Stomach (tissue), 8 donors: ENCODE measurements at regions not wholly inside any gene's neighbourhood (a gene's known extent, or its start where the extent isn't known, plus 50 kb on each side); places are given as distances from the start of the nearest gene placed in this dataset.

ENCODE experiments used
- DNase-seq, 2 donors: peaks; one replicate each; pipeline versions ENCODE4 v3.0.0 to v3.0.0-alpha.2; 2013 to 2019
- H3K27ac ChIP-seq, 5 donors: fragments of 200-600 bp in 4 of 5; sonication (generic) in 4 of 5; one replicate each; pipeline ENCODE4 v1.5.1; 2013 to 2019; ENCODE audit warnings: mild to moderate bottlenecking in 1 of 5, moderate library complexity in 1 of 5
- H3K27me3 ChIP-seq, 3 donors: fragments of 200-600 bp; sonication (generic); one replicate each; pipeline ENCODE4 v1.5.1; 2017 to 2019; ENCODE audit warnings: mixed run types in 1 of 3
- H3K36me3 ChIP-seq, 4 donors: fragments of 200-600 bp; sonication (generic); 1 replicate in 3 of 4; 2 replicates in 1 of 4; pipeline ENCODE4 v1.5.1; 2016 to 2019
- H3K4me1 ChIP-seq, 4 donors: fragments of 200-600 bp; sonication (generic); one replicate each; pipeline ENCODE4 v1.5.1; 2016 to 2019
- H3K4me3 ChIP-seq, 4 donors: fragments of 200-600 bp; sonication (generic) in 3 of 4; one replicate each; pipeline ENCODE4 v1.5.1; 2016 to 2019; ENCODE audit warnings: mild to moderate bottlenecking in 1 of 4
- H3K9me3 ChIP-seq, 4 donors: fragments of 200-600 bp; sonication (generic); one replicate each; pipeline ENCODE4 v1.5.1; 2016 to 2019
- EP300 ChIP-seq: sonication (generic); formaldehyde crosslinking; IDR thresholded peaks from one replicate; pipeline ENCODE4 v1.6.1; 2017; ENCODE audit warnings: antibody characterized with exemption
- POLR2A ChIP-seq, 4 donors: fragments of 450-650 bp; IDR thresholded peaks; one replicate each; pipeline ENCODE4 v1.6.1; 2016; ENCODE audit warnings: antibody characterized with exemption in 4 of 4, control low read depth in 2 of 4, mild to moderate bottlenecking in 1 of 4, moderate library complexity in 1 of 4
- POLR2AphosphoS5 ChIP-seq, 3 donors: sonication (generic); formaldehyde crosslinking; IDR thresholded peaks; one replicate each; pipeline ENCODE4 v1.6.1; 2016; ENCODE audit warnings: antibody characterized with exemption in 3 of 3
- WGBS, 5 donors: extraction: QIAGEN DNeasy Blood & Tissue Kit in 3 of 5; methylation state at CpG; one replicate each; pipeline versions ENCODE4 v1.1.5 to v1.1.7; 2013 to 2018; 5-methylcytosine and 5-hydroxymethylcytosine counted together
- intact Hi-C: fragments of 100-400 bp; cut with DNase I; formaldehyde crosslinking; loops from one replicate; pipeline ENCODE4 v1.15.1; 2023; ENCODE audit warnings: low total_unique reads
- TF ChIP-seq, protein P1 (sequence below), 7 experiments: fragments of 450-650 bp in 4 of 7; fragments of 200-600 bp in 3 of 7; sonication (generic) in 3 of 7; IDR thresholded peaks; one replicate each; pipeline ENCODE4 v1.5.1; 2016 to 2019; ENCODE audit warnings: antibody characterized with exemption in 7 of 7, control low read depth in 2 of 7, mild to moderate bottlenecking in 1 of 7
- donor health status: healthy with polysubstance abuse.
- donor health status: Bipolar disorder and iron deficiency.
- donor health status: healthy.

DNA sequence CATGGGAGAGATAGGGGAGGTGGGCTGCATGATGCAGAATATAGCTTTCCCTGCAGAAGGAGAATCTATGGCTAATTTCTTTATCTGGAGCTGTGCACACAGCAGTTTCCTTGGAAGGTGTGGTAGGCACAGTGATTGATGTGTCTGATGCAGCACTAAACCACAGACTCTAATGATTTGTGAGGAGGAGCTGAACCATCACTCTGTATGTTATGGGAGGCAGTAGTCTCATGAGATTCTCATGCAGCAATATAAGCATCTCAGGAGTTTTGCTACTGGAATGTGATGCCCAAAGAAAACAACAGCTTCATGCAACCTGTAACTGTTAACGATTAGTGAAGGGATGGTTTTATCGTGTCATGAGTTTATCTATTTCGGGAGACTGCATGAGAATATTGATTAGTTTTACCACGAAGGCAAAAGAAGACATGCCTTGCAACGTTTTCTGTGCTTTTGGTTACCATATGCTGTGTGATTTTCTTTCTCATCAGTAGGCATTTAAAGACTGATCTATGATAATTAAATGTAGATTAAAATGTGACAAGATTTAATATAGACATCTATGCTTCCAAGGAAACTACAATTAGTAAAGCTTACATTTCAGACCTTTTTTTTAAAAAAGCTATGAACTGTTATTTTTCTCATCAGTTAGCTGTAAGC lies 286.8 kb downstream of the ARL6IP6 start:
- 60 to 71% (median 63%) methylated on average over 5 of the region's 5 CpGs for WGBS, 5 donors
- Histone ChIP-seq H3K27ac (no peak overlapping the region), H3K36me3 (no peaks in the 10 kb centered on the region), H3K4me1 (no peaks in the 10 kb centered on the region), H3K4me3 (no peak overlapping the region), H3K27me3 (no peaks in the 10 kb centered on the region), H3K9me3 (no peaks in the 10 kb centered on the region)
- no peak for DNase-seq
- TF ChIP-seq, protein P1, sequence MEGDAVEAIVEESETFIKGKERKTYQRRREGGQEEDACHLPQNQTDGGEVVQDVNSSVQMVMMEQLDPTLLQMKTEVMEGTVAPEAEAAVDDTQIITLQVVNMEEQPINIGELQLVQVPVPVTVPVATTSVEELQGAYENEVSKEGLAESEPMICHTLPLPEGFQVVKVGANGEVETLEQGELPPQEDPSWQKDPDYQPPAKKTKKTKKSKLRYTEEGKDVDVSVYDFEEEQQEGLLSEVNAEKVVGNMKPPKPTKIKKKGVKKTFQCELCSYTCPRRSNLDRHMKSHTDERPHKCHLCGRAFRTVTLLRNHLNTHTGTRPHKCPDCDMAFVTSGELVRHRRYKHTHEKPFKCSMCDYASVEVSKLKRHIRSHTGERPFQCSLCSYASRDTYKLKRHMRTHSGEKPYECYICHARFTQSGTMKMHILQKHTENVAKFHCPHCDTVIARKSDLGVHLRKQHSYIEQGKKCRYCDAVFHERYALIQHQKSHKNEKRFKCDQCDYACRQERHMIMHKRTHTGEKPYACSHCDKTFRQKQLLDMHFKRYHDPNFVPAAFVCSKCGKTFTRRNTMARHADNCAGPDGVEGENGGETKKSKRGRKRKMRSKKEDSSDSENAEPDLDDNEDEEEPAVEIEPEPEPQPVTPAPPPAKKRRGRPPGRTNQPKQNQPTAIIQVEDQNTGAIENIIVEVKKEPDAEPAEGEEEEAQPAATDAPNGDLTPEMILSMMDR (IDR thresholded peaks at IDR 0.05), result no peak
- no peak for TF ChIP-seq POLR2AphosphoS5 (IDR thresholded peaks at IDR 0.05)
- no peak for TF ChIP-seq POLR2A (IDR thresholded peaks at IDR 0.05)
- TF ChIP-seq EP300, result no peak
- intact Hi-C loops, result no loop called here

DNA sequence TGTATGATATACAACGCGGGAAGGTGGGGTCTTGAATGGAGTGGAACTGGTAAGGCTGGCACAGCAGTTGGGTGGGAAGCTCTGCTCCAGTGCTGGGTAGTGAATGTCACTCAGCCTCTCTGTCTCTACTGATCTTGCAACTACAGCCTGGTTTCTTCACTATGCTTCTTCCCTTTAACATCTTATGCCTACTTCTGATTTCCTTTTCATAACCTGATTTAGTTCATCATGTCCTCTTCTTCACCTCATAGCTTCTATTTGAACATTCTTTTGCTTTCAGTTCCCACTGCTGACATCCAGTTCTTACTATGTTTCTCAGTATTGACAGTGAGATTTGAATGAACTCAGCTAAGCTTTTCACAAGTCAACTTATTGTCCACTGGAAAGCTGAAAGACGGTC lies 286.2 kb downstream of the ARL6IP6 start:
- whole genome bisulfite sequencing, 5 donors, result 75 to 86% (median 83%) methylated on average over 3 of the region's 3 CpGs
- intact Hi-C loops, result no loop called here
- no peaks in the 10 kb centered on the region for H3K36me3 ChIP-seq

DNA sequence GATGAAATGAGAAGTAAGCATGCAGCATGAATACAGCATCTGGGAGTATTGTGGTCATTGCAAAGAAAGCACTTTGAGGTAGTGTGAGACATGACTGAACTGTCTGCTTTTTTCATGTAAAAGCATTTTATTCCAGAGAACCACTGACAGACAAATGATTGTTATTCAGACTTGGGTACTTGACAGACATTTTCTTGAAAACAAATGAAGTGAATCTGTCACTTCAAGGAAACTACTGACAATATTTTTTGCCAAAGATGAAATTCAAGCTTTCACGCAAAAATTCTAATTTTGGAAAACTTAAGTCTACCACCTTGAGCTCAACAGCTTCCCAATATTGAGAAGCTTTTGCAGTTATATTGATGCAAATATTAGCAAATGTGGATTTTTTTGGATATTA lies 255.7 kb downstream of the ARL6IP6 start:
- TF ChIP-seq EP300 (no peak), POLR2A (IDR thresholded peaks at IDR 0.05) (no peak)
- Histone ChIP-seq H3K4me1 (no peaks in the 10 kb centered on the region), H3K4me3 (no peak overlapping the region), H3K27ac (no peak overlapping the region), H3K9me3 (peaks cover 2 to 14% (median 7%) of the 10 kb centered on the region in 4 donors), H3K27me3 (no peaks in the 10 kb centered on the region), H3K36me3 (no peaks in the 10 kb centered on the region)
- DNase-seq, result no peak
- intact Hi-C loops, result no loop called here
- 0 to 63% (median 5%) methylated on average over 1 of the region's 1 CpG for WGBS, 5 donors

More for the DNA sequence above, 286.2 kb downstream of the ARL6IP6 start:
- H3K27ac ChIP-seq, result no peak overlapping the region
- TF ChIP-seq EP300 (no peak), POLR2A (IDR thresholded peaks at IDR 0.05) (no peak), POLR2AphosphoS5 (IDR thresholded peaks at IDR 0.05) (no peak)
- TF ChIP-seq, protein P1 (IDR thresholded peaks at IDR 0.05), result no peak
- H3K9me3 ChIP-seq, result no peaks in the 10 kb centered on the region
- no peaks in the 10 kb centered on the region for H3K27me3 ChIP-seq
- no peak overlapping the region for H3K4me3 ChIP-seq
- DNase-seq, result no peak
- H3K4me1 ChIP-seq, result no peaks in the 10 kb centered on the region

DNA sequence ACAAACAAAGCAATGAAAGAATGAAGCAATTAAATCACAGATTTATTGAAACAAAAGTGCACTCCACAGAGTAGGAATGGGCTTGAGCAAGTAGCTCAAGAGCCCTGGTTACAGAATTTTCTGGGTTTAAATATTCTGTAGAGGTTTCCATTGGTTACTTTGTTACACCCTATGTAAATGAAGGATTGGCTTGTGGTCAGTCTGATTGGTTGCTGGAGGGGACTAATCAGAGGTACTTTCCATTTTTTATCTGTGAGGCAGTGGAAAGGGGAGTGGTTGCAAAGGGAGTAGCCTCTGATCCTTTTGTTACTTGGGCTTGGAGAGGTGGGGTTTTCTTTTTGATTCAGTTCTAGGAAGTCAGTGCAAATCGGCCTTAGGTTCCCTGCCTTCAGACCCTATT lies 253.3 kb downstream of the ARL6IP6 start:
- Histone ChIP-seq H3K4me3 (no peak overlapping the region), H3K27me3 (no peaks in the 10 kb centered on the region), H3K9me3 (peaks cover 2 to 15% (median 7%) of the 10 kb centered on the region in 4 donors), H3K36me3 (no peaks in the 10 kb centered on the region), H3K4me1 (no peaks in the 10 kb centered on the region), H3K27ac (no peak overlapping the region)
- no peak for DNase-seq
- WGBS, 5 donors, result 64 to 83% (median 76%) methylated on average over 1 of the region's 1 CpG
- intact Hi-C loops, result no loop called here
- no peak for TF ChIP-seq POLR2A (IDR thresholded peaks at IDR 0.05)
- TF ChIP-seq, protein P1 (IDR thresholded peaks at IDR 0.05), result no peak
- no peak for TF ChIP-seq EP300
- no peak for TF ChIP-seq POLR2AphosphoS5 (IDR thresholded peaks at IDR 0.05)

DNA sequence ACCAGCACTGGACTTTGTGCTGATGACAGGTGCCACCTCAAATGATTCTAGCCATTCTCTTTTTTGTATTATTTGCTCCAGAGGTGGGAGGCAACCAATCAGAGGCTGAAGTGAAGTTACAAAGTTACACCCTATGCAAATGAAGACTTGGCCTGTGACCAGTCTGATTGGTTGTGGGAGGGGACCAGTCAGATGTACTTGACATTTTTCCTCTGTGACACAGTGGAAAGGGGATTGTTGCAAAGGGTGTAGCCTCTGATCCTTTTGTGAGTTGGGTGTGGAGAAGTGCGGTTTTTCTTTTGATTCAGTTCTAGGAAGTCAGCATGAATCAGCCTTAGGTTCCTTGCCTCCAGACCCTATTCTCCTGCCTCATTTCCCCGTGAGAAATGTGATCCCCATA lies 244.0 kb downstream of the ARL6IP6 start:
- Histone ChIP-seq H3K4me3 (no peak overlapping the region), H3K36me3 (no peaks in the 10 kb centered on the region), H3K9me3 (no peaks in the 10 kb centered on the region), H3K27ac (no peak overlapping the region), H3K4me1 (no peaks in the 10 kb centered on the region), H3K27me3 (no peaks in the 10 kb centered on the region)
- 58 to 72% (median 69%) methylated on average over 2 of the region's 2 CpGs for WGBS, 5 donors
- DNase-seq, result no peak
- TF ChIP-seq EP300 (no peak), POLR2AphosphoS5 (IDR thresholded peaks at IDR 0.05) (no peak), POLR2A (IDR thresholded peaks at IDR 0.05) (no peak)
- TF ChIP-seq, protein P1 (IDR thresholded peaks at IDR 0.05), result no peak
- intact Hi-C loops, result no loop called here
